HG02759 (cell line): ENCODE measurements at regions not wholly inside any gene's neighbourhood (a gene's known extent, or its start where the extent isn't known, plus 50 kb on each side); places are given as distances from the start of the nearest gene placed in this dataset.

Experiments
- ATAC-seq: cut with Tn5 transposase; IDR thresholded peaks from one replicate; pipeline ENCODE4 v1.9.1; 2021; ENCODE audit warnings: mild to moderate bottlenecking, moderate library complexity; ENCODE audit not compliant: unreplicated experiment

GRCh38 chr7:116445447-116446211 is 53.9 kb upstream of the CAV2 start:
- no peak for ATAC-seq

DNA sequence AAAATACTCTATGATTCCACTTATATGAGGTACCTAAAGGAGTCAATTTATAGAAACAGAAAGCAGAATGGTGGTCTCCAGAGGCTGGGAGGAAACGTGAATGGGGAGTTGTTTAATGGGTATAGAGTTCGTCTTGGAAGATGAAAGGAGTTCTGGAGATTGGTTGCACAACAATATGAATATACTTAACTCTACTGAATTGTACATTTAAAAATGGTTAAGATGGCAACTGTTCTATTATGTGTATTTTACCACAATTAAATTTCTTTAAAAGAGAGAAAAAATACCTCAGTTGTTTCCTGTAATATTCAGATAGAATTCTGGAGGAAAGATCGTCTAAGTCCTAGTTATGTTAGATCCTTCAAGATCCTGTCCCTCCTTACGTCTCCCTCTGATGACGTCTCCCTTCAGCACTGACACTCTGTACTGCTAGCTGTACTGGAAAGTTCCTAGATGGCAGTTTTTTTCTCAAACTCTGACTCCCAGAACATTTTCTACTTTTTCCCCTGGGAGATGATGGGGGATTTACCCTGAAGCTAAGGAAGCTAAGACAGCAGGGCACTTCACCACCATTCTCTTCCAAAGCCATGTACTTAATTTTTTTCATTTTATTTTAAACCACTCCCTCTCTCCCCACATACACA is 53.2 kb upstream of the CAV2 start:
- no peak for ATAC-seq

- no peak for ATAC-seq
These were observed 52.1 kb upstream of the CAV2 start for GRCh38 chr7:116447436-116447835.

GRCh38 chr7:116447966-116448839 is 51.3 kb upstream of the CAV2 start:
- no peak for ATAC-seq

DNA sequence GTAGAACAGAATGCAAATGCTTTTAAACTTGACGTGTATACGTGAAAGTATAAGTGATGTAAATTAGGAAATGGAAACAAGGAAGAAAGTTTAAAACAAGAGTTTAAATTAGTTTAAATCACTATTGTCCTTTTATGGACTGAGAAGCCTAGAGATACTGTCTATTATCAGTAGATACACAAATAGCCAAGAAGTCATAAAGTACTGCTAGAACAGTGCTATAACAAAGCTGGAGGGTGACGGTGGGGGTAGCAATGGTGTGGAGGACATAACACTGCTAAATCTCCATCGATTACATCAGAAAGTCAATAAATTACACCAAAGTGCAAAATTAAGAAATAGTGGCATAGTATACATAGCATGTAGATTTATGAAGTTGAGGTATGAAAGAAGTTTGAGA is 50.1 kb upstream of the CAV2 start:
- no peak for ATAC-seq
